HCEC 1CT (cell line): ENCODE measurements at regions not wholly inside any gene's neighbourhood (a gene's known extent, or its start where the extent isn't known, plus 50 kb on each side); places are given as distances from the start of the nearest gene placed in this dataset.
"Not testable (repeated sequence)": the region's sequence is repeated elsewhere in the genome, so short reads cannot be mapped to it uniquely, and the experiment has no call there.

Experiments used
- DNase-seq: peaks from one replicate; pipeline ENCODE4 v3.0.0-alpha.2; 2017

GRCh38 chr5:86671536-86671935 lies 53.8 kb downstream of the COX7C start:
- DNase-seq: no peak

- DNase-seq: no peak
These were observed 56.3 kb downstream of the COX7C start for GRCh38 chr5:86674069-86674468.

GRCh38 chr5:86675311-86675710 lies 57.6 kb downstream of the COX7C start:
- DNase-seq: no peak

GRCh38 chr5:86679529-86679928 lies 61.8 kb downstream of the COX7C start:
- DNase-seq: peak; percentile 11

GRCh38 chr5:86679949-86680348 lies 62.2 kb downstream of the COX7C start:
- no peak for DNase-seq

GRCh38 chr5:86684222-86684621 lies 66.5 kb downstream of the COX7C start:
- DNase-seq: no peak

GRCh38 chr5:86686046-86686445 lies 68.3 kb downstream of the COX7C start:
- DNase-seq: no peak

- no peak for DNase-seq
These were observed 70.7 kb downstream of the COX7C start for GRCh38 chr5:86688406-86688805.

- no peak for DNase-seq
These were observed 71.5 kb downstream of the COX7C start for GRCh38 chr5:86689103-86689729.

GRCh38 chr5:86709157-86709881 lies 91.6 kb downstream of the COX7C start:
- no peak for DNase-seq

- DNase-seq: no peak
These were observed 98.4 kb downstream of the COX7C start for GRCh38 chr5:86716121-86716520.

GRCh38 chr5:86731319-86732117 lies 113.8 kb downstream of the COX7C start:
- DNase-seq: not testable (repeated sequence)

- no peak for DNase-seq
These were observed 117.6 kb downstream of the COX7C start for GRCh38 chr5:86735370-86735769.

- DNase-seq: no peak
These were observed 119.8 kb downstream of the COX7C start for GRCh38 chr5:86737579-86737978.

GRCh38 chr5:86748538-86749105 lies 130.9 kb downstream of the COX7C start:
- no peak for DNase-seq

- DNase-seq: no peak
These were observed 132.1 kb downstream of the COX7C start for GRCh38 chr5:86749841-86750240.

- no peak for DNase-seq
These were observed 139.1 kb downstream of the COX7C start for GRCh38 chr5:86756839-86757238.

- DNase-seq: no peak
These were observed 140.1 kb downstream of the COX7C start for GRCh38 chr5:86757824-86758223.

GRCh38 chr5:86760661-86761060 lies 142.9 kb downstream of the COX7C start:
- DNase-seq: no peak

GRCh38 chr5:86763929-86764328 lies 146.2 kb downstream of the COX7C start:
- no peak for DNase-seq

GRCh38 chr5:86765778-86766502 lies 148.2 kb downstream of the COX7C start:
- no peak for DNase-seq

GRCh38 chr5:86768699-86769202 lies 151.0 kb downstream of the COX7C start:
- no peak for DNase-seq

GRCh38 chr5:86780018-86780417 lies 162.3 kb downstream of the COX7C start:
- no peak for DNase-seq
